AG04450 (cell line): ENCODE measurements at regions not wholly inside any gene's neighbourhood (a gene's known extent, or its start where the extent isn't known, plus 50 kb on each side); places are given as distances from the start of the nearest gene placed in this dataset.

Experiments used
- CTCF ChIA-PET: fragments of 300-600, 350-600 bp; formaldehyde crosslinking; extraction: SDS; loops from one replicate; lab custom pipeline; 2022; ENCODE audit warnings: antibody characterized with exemption, inconsistent platforms; lab: Charles Lee
- POLR2A ChIA-PET: fragments of 350-600 bp; formaldehyde crosslinking; extraction: SDS; loops from one replicate; lab custom pipeline; 2021; ENCODE audit warnings: antibody characterized with exemption, inconsistent platforms; lab: Yijun Ruan, JAX
- DNase-seq: peaks from one replicate; pipeline ENCODE4 v3.0.0-alpha.2; 2011; ENCODE audit warnings: low read depth, low spot score
- H3K27ac ChIP-seq: one replicate; pipeline ENCODE4 v1.5.1; 2012; ENCODE audit warnings: low read depth, low read length, control low read depth
- H3K27me3 ChIP-seq: one replicate; pipeline ENCODE4 v1.6.0; 2012; ENCODE audit warnings: low read length; ENCODE audit not compliant: control insufficient read depth, insufficient read depth
- H3K4me3 ChIP-seq: 2 replicates; pipeline ENCODE4 v1.5.1; 2011; ENCODE audit warnings: mild to moderate bottlenecking, low read depth, low read length, control low read depth
- H3K9me3 ChIP-seq: 2 replicates; pipeline ENCODE4 v1.5.1; 2012; ENCODE audit warnings: low read length; ENCODE audit not compliant: control insufficient read depth, insufficient read depth
- CTCF ChIP-seq: IDR thresholded peaks from 2 replicates; pipeline ENCODE4 v1.5.1; 2011; ENCODE audit warnings: low read depth, low read length, control low read depth, inconsistent platforms

GRCh38 chr10:3887404-3887803 lies 102.4 kb upstream of the KLF6 start:
- ChIA-PET POLR2A (interaction anchor here (0.9 to 3.7 kb wide), 2 partner anchors 102 to 104 kb away, joined by 3 to 13 read pairs; partner anchors contain the start of gene KLF6), CTCF (no interaction called here)
- Histone ChIP-seq H3K27me3 (no peaks in the 10 kb centered on the region), H3K9me3 (no peaks in the 10 kb centered on the region), H3K4me3 (no peak overlapping the region), H3K27ac (peak overlapping the region; percentile 81)
- no peak for TF ChIP-seq CTCF
- DNase-seq = no peak

GRCh38 chr10:3886641-3887251 lies 101.7 kb upstream of the KLF6 start:
- H3K4me3 ChIP-seq = no peak overlapping the region
- no peaks in the 10 kb centered on the region for H3K27me3 ChIP-seq
- ChIA-PET POLR2A (interaction anchor here (1.4 kb wide), 1 partner anchor 101 kb away, joined by 4 read pairs; the partner anchor contains the start of gene KLF6), CTCF (no interaction called here)
- DNase-seq = peak; percentile 78
- TF ChIP-seq CTCF = no peak
- no peaks in the 10 kb centered on the region for H3K9me3 ChIP-seq
- H3K27ac ChIP-seq = peak overlapping the region; percentile 81

GRCh38 chr10:3886191-3886590 lies 101.2 kb upstream of the KLF6 start:
- CTCF ChIA-PET = no interaction called here

DNA sequence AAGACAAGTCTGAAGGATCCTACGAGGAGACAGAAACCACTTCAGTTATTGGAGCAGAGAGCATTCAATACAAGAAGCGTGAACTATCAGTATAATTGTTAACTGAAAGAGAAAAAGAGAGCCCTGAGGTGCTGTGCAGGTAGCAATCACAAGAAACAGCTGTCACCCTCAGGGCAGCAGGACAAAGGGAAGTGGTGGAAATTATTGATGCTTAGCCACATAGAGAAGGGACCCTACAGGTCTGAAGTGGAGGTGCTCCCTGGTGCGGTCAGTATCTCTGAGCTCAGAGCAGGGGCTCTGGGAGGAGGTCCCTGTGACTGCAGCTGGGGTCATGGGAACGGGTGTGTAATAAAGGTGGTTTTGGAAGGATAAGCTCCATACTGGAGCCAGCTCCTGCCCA lies 97.8 kb upstream of the KLF6 start:
- ChIA-PET CTCF (no interaction called here), POLR2A (no interaction called here)
- H3K9me3 ChIP-seq = no peaks in the 10 kb centered on the region
- no peak overlapping the region for H3K27ac ChIP-seq
- no peaks in the 10 kb centered on the region for H3K27me3 ChIP-seq
- no peak overlapping the region for H3K4me3 ChIP-seq
- DNase-seq = no peak
- no peak for TF ChIP-seq CTCF

More at GRCh38 chr10:3886191-3886590, 101.2 kb upstream of the KLF6 start:
- Histone ChIP-seq H3K27me3 (no peaks in the 10 kb centered on the region), H3K27ac (peak overlapping the region; percentile 81), H3K4me3 (no peak overlapping the region), H3K9me3 (no peaks in the 10 kb centered on the region)
- no peak for TF ChIP-seq CTCF
- POLR2A ChIA-PET = interaction anchor here (1.4 kb wide), 1 partner anchor 101 kb away, joined by 4 read pairs; the partner anchor contains the start of gene KLF6
- DNase-seq = no peak

GRCh38 chr10:3881622-3882021 lies 96.6 kb upstream of the KLF6 start:
- POLR2A ChIA-PET = no interaction called here
- no peak overlapping the region for H3K4me3 ChIP-seq
- DNase-seq = no peak
- no peaks in the 10 kb centered on the region for H3K27me3 ChIP-seq
- CTCF ChIA-PET = no interaction called here
- no peak for TF ChIP-seq CTCF
- no peaks in the 10 kb centered on the region for H3K9me3 ChIP-seq
- no peak overlapping the region for H3K27ac ChIP-seq
